SH-SY5Y (cell line): ENCODE measurements at regions not wholly inside any gene's neighbourhood (a gene's known extent, or its start where the extent isn't known, plus 50 kb on each side); places are given as distances from the start of the nearest gene placed in this dataset.

Experiments
- GATA2 ChIP-seq: IDR thresholded peaks from 2 replicates; pipeline ENCODE4 v1.6.1; 2011; ENCODE audit warnings: mild to moderate bottlenecking, low read depth, low read length
- GATA3 ChIP-seq: IDR thresholded peaks from 2 replicates; pipeline ENCODE4 v1.6.1; 2011; ENCODE audit warnings: low read depth, mild to moderate bottlenecking, low read length, moderate library complexity

- TF ChIP-seq GATA2 (no peak), GATA3 (no peak)
These were observed 292.9 kb upstream of the PUM3 start for GRCh38 chr9:3136686-3137346.
